ENCODE measurements at regions not wholly inside any gene's neighbourhood (a gene's known extent, or its start where the extent isn't known, plus 50 kb on each side); places are given as distances from the start of the nearest gene placed in this dataset.

GRCh38 chr15:97168704-97169475, 791.6 kb upstream of the ARRDC4 start:
- TF ChIP-seq EP300 (IDR thresholded peaks at IDR 0.05) (no peak), POLR2AphosphoS5 (IDR thresholded peaks at IDR 0.05) (no peak), CTCF (IDR thresholded peaks at IDR 0.05) (no peak)
